ENCODE measurements at regions not wholly inside any gene's neighbourhood (a gene's known extent, or its start where the extent isn't known, plus 50 kb on each side); places are given as distances from the start of the nearest gene placed in this dataset.

DNA sequence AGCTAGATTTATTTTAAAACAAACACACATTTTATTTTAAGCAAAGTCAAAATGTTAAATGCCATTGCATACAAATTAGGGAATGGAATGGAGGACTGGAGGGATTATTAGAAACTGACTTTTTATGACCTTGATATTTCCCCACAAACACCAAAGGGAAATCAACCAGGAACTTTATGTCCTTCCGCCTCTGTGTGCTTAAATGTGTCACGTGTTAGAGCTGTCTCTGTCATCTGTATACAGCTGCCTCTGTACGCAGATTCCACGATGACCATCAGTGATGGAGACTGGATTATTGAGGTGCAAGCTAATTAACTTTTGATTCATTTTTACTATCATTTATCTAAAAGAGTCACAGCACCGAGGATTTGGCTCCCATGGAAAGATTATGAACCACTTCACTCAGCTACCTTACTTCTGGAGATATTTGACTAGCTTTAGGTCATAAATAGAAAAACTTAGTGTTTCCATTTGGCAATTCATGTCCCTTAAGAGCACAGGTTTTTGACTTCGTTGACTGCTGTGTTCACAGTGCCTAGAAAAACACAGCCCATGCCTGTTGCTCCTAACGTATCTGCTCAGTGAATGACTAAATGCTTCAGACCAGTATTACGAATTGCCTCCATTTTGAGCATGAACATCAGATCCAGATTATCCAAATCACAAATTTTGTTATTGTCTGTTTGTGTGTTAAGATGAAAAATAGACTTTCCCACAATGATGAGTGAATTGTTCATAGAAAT is 1048.1 kb downstream of the MCTP2 start:
- no peak for TF ChIP-seq CTCF (IDR thresholded peaks at IDR 0.05)

GRCh38 chr15:95280711-95281110 is 1049.3 kb downstream of the MCTP2 start:
- no peak for TF ChIP-seq CTCF (IDR thresholded peaks at IDR 0.05)

GRCh38 chr15:95281470-95281869 is 1049.0 kb upstream of the NR2F2 start:
- TF ChIP-seq CTCF (IDR thresholded peaks at IDR 0.05), result no peak

GRCh38 chr15:95284492-95284891 is 1046.0 kb upstream of the NR2F2 start:
- TF ChIP-seq CTCF (IDR thresholded peaks at IDR 0.05), result no peak

DNA sequence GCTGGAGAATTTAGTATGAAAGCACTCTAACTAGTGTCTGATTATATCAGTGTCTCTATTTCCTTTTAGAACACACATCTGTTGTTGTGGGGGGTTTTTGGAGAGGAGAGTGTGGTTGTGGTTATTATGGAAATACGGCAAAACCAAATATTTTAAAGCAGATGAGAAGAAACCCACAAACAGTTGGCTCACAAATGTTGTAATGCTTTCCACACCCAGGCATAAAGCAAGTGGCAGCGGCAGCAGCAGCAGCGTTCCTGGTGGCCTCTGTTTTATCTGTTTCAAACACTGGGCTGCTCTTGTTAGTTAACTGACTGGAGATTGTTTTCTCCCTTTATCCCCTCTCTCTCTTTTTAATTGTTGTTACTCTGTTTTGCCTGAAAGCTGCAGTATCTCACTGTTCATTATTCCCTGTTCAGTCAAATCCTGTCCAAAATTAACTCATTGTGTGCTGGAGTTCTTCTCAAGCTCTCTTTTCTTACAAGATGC is 1045.5 kb upstream of the NR2F2 start:
- TF ChIP-seq CTCF (IDR thresholded peaks at IDR 0.05), result peak; percentile 26

GRCh38 chr15:95286352-95286880 is 1044.1 kb upstream of the NR2F2 start:
- TF ChIP-seq CTCF (IDR thresholded peaks at IDR 0.05), result no peak

DNA sequence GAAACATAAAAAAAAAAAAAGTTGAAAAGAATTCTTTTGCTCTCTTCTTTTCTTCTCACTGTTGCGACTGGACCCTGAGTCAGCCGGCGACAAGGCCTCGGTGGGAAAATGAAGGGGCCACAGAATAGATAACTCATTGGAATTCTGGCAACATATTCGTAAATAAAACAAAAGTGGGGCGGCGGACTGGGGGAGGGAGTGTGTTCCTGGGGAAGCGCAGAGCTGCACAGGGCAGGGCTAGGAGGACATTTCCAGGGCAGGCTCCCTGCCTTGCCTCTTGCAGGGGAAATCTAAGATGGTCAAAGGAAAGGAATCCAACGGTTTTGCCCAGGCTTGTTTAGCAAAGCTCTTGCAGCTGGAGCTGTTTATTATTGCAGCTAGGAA is 1042.8 kb upstream of the NR2F2 start:
- no peak for TF ChIP-seq CTCF (IDR thresholded peaks at IDR 0.05)
